RPMI8226 (cell line): ENCODE measurements at regions not wholly inside any gene's neighbourhood (a gene's known extent, or its start where the extent isn't known, plus 50 kb on each side); places are given as distances from the start of the nearest gene placed in this dataset.

Experiments
- DNase-seq: peaks from one replicate; pipeline ENCODE4 v3.0.0-alpha.2; 2015

GRCh38 chrX:40449396-40449795, 131.4 kb upstream of the ATP6AP2 start:
- DNase-seq: peak; percentile 19

DNA sequence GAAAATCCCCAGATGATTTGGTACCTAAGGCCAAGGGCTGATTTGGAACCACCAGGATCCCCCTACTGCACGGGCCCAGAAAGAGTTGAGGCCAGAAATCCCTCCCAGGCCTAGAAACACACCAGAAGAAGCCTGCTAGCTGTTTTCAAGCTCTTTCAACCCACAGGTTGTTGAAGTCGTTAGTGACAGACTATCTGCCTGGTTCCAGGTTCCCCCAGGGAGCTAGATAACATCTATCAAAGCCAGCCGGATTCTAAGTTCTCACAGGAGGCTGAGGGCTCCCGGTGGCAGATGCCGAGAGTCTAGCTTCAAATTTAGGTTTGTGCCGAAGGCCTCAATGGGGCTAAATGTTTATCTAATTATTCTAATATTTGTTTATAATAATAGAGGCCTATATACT, 132.0 kb upstream of the ATP6AP2 start:
- DNase-seq: no peak

GRCh38 chrX:40446921-40447320, 133.8 kb upstream of the ATP6AP2 start:
- no peak for DNase-seq

- DNase-seq: no peak
Observed at GRCh38 chrX:40445691-40446090, 135.1 kb upstream of the ATP6AP2 start.

DNA sequence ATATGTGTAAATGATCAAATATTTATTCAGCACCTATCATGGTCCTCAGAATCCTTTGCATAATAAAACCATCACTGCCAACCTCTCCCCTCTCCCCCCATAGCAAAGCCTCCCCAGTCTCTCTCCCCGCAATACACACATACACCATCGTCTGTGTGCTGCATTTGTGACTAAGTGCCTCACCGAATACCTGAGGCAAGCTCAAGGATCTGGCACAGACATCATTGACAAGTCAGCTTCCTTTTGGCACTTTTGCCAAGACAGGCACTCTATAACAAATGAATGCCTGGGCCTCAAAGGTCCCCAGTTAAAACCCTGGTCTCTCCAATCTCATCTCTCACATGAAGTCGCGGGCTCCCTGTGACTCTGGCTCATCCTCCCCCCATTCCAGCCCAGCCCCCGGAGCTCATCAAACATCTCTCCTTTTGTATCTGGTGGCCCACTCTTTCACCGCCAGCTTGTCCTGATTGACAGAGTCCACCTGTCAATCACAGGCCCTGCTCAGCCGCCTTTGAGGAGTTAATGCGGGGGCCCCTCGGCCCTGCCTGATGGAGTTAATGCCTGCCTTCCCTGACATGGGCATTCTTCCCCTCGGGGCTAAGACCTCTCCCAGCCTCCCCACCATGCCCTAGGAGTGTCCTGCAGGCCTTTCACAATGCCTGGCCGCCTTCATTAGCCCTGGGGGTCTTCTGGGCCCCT, 135.8 kb upstream of the ATP6AP2 start:
- no peak for DNase-seq

DNA sequence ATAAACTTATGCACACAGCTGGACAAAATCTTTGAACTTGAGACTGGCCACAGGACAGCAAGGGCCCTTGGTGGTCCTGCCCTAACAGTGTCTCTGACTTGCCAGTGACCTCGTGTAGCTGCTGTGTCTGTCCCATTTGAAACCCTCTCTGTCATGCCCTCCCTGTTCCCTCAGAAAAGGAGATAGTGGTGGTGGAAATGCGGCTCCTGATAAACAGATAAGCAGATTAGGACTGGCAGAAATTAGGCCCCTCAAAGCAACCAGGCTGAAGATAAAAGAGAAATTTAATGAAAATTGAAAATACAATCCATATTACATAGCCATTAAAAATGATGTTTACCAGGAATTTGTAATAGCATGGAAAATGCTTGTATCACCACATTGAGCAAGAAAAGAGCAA, 136.6 kb upstream of the ATP6AP2 start:
- DNase-seq: no peak

- DNase-seq: no peak
Observed at GRCh38 chrX:40440866-40441265, 139.9 kb upstream of the ATP6AP2 start.

- DNase-seq: no peak
Observed at GRCh38 chrX:40439625-40440532, 140.9 kb upstream of the ATP6AP2 start.

GRCh38 chrX:40437348-40437747, 143.4 kb upstream of the ATP6AP2 start:
- DNase-seq: no peak

DNA sequence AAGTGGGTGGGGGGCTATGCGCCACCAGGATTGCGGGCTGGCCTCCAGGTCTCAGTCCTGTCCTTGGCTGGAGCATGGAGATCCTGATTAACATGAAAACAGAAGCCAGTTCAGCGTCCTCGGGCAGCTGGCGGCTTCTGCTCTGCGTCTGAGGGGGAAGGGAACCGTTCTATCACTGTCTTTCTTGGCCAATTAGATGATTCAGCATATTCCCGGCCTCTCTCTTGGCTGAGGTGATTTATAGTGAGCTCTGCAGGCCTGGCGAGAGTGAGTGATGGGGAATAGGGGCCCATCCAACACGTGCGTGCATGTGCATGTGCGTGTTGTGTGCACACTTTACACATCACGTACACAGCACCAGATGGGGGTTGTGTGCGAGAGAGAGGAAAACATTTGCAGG, 145.8 kb upstream of the ATP6AP2 start:
- DNase-seq: peak; percentile 76

DNA sequence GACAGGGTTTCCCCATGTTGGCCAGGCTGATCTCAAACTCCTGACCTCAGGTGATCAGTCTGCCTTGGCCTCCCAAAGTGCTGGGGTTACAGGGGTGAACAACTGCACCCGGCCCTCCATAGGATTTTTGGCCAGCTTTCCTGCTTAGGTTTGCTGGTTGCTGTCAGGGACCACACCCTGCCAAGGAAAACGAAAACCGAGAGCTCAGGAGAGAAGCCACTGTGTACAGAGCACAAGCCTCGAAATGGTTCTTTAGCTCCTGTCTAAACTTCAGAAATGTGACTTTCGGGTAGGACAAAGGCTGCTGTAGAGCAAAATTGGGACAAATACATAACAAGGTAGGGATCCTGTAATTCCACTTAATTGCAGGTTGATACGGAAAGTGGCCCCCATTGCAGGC, 146.3 kb upstream of the ATP6AP2 start:
- peak; percentile 48 for DNase-seq

- no peak for DNase-seq
Observed at GRCh38 chrX:40433160-40433559, 147.6 kb upstream of the ATP6AP2 start.

DNA sequence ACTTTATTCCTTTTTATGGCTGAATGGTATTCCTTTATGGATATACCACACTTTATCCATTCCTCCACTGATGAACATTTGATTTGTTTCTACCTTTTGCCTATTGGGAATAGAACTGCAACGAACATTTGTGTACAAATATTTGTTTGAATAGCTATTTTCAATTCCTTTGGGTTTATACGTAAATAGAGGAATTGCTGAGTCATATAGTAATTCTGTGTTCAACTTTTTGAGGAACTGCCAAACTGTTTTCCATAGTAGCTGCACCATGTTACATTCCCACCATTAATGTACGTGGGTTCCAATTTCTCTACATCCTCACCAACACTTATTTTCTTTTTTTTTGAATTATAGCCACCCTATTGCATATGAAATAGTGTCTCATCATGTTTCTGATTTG, 156.5 kb upstream of the ATP6AP2 start:
- DNase-seq: no peak

GRCh38 chrX:40423299-40423698, 157.5 kb upstream of the ATP6AP2 start:
- DNase-seq: no peak

DNA sequence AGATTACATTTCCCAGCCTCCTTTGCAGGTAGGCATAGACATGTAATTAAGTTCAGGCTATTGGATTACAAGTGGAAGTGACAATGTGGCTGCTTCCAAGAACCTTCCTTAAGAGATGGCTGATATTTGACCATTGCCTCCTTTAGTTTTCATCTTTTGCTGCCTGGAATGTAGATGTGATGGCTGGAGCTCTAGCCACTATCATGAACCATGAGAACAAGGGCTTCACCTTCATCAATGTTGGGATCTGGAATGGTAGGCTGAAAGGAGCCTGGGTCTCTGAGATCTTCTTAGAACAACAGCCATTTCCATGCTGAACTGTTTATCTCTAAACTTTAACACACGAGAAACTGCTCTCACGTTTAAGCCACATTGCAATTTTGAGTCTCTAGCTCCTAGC, 158.7 kb upstream of the ATP6AP2 start:
- no peak for DNase-seq

DNA sequence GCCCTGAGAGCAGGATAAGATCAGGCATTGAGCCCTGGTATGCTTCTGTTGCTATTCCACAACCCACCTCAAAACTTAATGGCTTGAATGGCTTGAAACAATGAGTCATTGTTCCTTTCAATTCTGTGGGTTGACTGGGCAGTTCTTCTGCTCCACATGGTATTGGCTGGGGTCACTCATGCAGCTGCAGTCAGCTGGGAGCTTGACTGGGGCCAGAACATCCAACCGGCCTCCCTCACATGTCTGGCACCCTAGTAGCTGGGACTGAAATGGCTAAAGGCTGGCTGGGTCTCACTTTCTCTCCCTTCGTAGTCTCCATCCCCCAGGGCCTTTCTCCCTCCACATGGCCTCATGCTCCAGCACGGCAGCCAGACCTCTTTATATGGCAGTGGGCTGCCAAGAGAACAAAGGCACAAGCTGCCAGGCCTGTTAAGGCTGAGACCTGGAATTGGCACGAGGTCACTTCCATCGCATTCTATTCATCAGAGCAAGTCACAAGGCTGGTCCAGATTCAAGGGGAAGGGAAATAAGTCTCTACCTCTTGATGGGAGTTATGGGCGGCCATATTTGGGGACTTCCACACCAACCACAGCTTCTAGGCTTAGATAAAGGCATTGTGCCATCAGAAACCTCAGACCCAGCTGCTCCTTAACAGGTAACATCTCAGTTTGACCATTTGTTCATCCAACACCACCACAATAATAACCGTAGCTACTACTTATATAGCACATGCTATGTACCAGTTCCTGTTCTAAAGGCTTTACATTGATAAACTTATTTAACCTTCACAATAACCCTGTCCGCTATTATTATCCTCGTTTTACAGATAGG, 159.7 kb upstream of the ATP6AP2 start:
- DNase-seq: no peak

DNA sequence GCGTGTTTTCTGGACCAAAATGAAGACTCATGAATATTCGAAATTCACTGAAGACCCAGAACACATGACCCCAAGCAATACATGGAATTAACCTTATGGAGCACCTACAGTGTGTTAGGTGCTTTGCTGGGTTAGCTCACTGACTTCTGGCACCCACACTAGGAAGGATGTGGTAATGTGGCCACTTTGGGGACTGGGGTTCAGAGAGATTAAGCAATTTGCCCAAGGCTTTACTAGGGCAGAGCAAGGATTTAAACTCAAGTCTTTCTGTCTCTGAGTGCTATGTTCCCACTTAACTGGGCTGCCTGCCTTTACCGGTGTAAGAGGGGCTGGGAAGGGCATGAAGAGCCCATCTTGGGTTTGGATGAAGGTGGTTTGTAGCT, 162.0 kb upstream of the ATP6AP2 start:
- DNase-seq: no peak

DNA sequence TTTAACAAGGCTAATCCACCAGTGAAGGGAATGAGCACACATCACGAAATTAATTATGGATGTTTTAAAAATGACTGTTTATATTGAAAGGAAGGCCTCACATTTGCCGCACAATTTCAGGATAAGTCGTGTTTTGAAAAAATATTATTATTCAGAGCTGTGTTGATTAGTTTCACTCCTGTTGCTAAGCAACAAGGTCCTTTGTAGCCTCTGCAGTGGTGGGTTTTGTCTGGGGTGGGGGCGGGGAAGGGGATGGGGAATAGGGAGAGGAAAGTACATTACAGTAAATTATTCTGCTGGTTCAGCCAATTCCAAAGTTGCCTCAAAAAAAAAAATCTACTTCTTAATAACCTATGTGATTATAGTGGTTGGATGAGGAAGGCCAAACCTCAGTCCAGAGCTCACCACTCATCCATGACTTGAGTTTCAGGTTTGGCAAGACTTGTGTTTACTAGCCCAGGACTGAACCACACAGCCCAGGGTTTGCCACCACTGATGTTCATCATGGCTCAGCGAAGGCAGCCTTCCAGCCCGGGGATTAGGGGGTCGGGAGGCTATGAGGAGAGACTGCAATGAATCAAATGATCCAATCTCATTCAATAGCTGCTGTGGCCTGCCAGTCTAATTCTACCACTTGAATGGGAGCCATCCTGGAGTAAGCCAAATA, 162.5 kb upstream of the ATP6AP2 start:
- DNase-seq: no peak

DNA sequence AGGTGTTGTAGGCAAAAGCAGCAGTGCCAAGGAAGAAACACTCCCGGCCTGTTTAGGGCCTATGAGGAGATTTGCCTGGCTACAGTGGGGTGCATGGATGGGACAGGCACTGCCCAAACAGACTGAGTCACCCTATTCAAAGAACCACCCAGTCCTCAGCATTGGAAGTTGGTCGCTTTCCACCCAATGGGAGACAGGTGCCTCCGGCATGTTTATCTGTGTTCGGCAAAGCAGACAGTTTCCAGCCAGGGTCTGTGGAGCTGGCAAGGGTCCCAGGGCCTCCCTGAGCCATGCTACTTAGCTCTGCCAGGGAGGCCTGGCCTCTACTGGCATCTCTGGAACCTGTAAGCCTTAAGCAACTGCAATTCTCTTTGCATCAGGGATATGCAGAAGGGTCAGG, 165.1 kb upstream of the ATP6AP2 start:
- DNase-seq: no peak

DNA sequence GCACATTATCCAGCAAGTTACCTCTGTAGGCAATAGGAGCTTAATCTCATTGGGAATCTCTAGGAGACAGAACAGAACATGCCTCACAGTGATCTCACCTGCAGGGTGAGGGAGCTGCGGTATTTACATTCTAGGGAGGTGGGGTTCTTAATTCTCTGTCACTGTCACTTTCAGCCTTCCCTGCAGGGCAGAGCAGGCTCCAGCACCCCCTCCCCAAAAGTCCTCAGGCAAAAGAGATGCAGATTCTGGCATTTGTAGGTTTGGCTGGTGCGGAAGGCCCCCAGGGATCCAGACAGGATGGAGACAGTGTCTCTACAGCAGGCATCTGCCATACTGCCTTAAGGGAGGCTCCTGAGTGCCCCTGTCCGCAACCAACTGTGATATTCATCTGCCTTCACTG, 166.4 kb upstream of the ATP6AP2 start:
- no peak for DNase-seq

DNA sequence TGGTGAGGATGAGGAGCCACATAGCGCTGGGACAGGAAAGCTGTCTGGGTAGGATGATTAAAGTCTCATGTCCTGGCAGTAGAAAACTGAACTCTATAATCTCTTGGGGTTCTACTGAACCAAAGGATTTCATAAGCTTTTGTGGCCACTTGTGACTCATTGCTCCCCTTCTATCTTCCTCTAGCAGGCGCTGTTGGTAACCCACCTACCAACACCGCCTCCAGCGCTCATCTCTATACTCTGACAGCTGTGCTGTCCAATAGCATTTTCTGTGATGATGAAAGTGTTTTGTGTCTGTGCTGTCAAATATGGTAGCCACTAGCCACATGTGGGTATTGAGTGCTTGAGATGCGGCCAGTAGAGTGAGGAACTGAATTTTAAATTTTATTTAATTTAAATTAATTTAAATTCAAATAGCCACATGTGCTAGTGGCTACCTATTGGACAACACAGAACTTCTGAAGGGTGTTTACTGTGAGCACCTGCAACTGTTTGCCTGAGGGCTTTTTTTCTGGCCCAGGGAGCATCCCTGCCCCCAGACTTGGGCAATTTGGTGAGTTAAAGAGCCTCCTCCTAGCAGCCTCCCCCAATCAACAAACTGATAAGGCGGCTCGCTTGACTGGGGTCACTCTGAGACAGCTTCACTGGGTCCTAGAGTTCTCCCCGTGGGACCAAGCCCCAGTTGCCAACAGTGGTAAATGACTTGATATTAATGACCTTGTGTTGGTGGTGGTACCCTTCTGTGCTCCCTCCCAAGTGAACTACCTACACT, 169.2 kb upstream of the ATP6AP2 start:
- peak; percentile 32 for DNase-seq

GRCh38 chrX:40410859-40411258, 169.9 kb upstream of the ATP6AP2 start:
- DNase-seq: no peak
